IMR-90 (cell line): ENCODE measurements at regions not wholly inside any gene's neighbourhood (a gene's known extent, or its start where the extent isn't known, plus 50 kb on each side); places are given as distances from the start of the nearest gene placed in this dataset.

Experiments
- ATAC-seq: fragments of 200-7000 bp; cut with Tn5 transposase; 2 replicates; pipeline ENCODE4 v1.9.1; 2020; ENCODE audit warnings: low read depth, mild to moderate bottlenecking, moderate library complexity
- BruUV-seq: library from RNA; stranded (reverse); fragments of 400-500 nt; replicated peaks from 2 replicates; lab custom pipeline; 2021; lab: Mats Ljungman, UMichigan
- CTCF ChIA-PET: fragments of 300-600 bp; formaldehyde crosslinking; extraction: SDS; loops from one replicate; lab custom pipeline; 2021; ENCODE audit warnings: antibody characterized with exemption; lab: Yijun Ruan, JAX
- POLR2A ChIA-PET: fragments of 300-600 bp; sonication (Branson Sonifier 250); formaldehyde crosslinking; loops from one replicate; lab custom pipeline; 2022; ENCODE audit warnings: antibody characterized with exemption; ENCODE audit not compliant: unreplicated experiment; lab: Charles Lee
- DNase-seq: peaks from one replicate; pipeline ENCODE4 v3.0.0; 2013
- H2AFZ ChIP-seq: replicated peaks from 2 replicates; pipeline ENCODE3; 2013; ENCODE audit warnings: low read length, mild to moderate bottlenecking; ENCODE audit not compliant: poor library complexity
- H2AK5ac ChIP-seq: 2 replicates; pipeline ENCODE4 v1.6.1; 2013; ENCODE audit warnings: low read depth, low read length, inconsistent platforms
- H2AK9ac ChIP-seq: replicated peaks from 2 replicates; pipeline ENCODE3; 2013; ENCODE audit warnings: mild to moderate bottlenecking, low read depth, low read length, moderate library complexity; ENCODE audit not compliant: poor library complexity
- H2BK120ac ChIP-seq: 2 replicates; pipeline ENCODE4 v1.6.1; 2013; ENCODE audit warnings: low read depth, low read length, inconsistent platforms
- H2BK15ac ChIP-seq: 3 replicates; pipeline ENCODE4 v1.6.1; 2013; ENCODE audit warnings: low read depth, low read length, inconsistent platforms
- H2BK20ac ChIP-seq: 2 replicates; pipeline ENCODE4 v1.6.1; 2013; ENCODE audit warnings: low read depth, mild to moderate bottlenecking, inconsistent platforms, low read length, moderate library complexity
- H2BK5ac ChIP-seq: 2 replicates; pipeline ENCODE4 v1.6.1; 2013; ENCODE audit warnings: mild to moderate bottlenecking, low read depth, low read length, inconsistent platforms; ENCODE audit not compliant: poor library complexity, severe bottlenecking
- H3K14ac ChIP-seq: replicated peaks from 2 replicates; pipeline ENCODE4 v1.6.1; 2013; ENCODE audit warnings: low read depth, low read length, inconsistent platforms
- H3K18ac ChIP-seq: 2 replicates; pipeline ENCODE4 v1.6.1; 2013; ENCODE audit warnings: low read depth, low read length, control low read depth
- H3K23ac ChIP-seq: 2 replicates; pipeline ENCODE4 v1.6.1; 2013; ENCODE audit warnings: low read depth, low read length, inconsistent platforms
- H3K27ac ChIP-seq: 2 replicates; pipeline ENCODE4 v1.5.1; 2013; ENCODE audit warnings: mild to moderate bottlenecking, control low read depth, low read length; ENCODE audit not compliant: insufficient read depth
- H3K27me3 ChIP-seq: 2 replicates; pipeline ENCODE4 v1.6.1; 2013; ENCODE audit warnings: low read length; ENCODE audit not compliant: control insufficient read depth, insufficient read depth
- H3K36me3 ChIP-seq: 2 replicates; pipeline ENCODE4 v1.6.1; 2013; ENCODE audit warnings: low read length, mixed read lengths; ENCODE audit not compliant: control insufficient read depth, insufficient read depth
- H3K4ac ChIP-seq: 2 replicates; pipeline ENCODE4 v1.6.1; 2013; ENCODE audit warnings: low read depth, low read length, inconsistent platforms
- H3K4me1 ChIP-seq: 2 replicates; pipeline ENCODE4 v1.6.1; 2013; ENCODE audit warnings: low read length, mixed read lengths; ENCODE audit not compliant: control insufficient read depth, insufficient read depth
- H3K4me2 ChIP-seq: 2 replicates; pipeline ENCODE4 v1.6.1; 2013; ENCODE audit warnings: low read depth, mild to moderate bottlenecking, control low read depth, low read length, moderate library complexity
- H3K4me3 ChIP-seq: 2 replicates; pipeline ENCODE4 v1.5.1; 2013; ENCODE audit warnings: low read depth, mild to moderate bottlenecking, control low read depth, low read length, moderate library complexity; ENCODE audit not compliant: insufficient read depth
- H3K56ac ChIP-seq: 2 replicates; pipeline ENCODE4 v1.6.1; 2013; ENCODE audit warnings: low read length, inconsistent platforms; ENCODE audit not compliant: insufficient read depth; ENCODE audit errors: extremely low read depth
- H3K79me1 ChIP-seq, 2 experiments: 2 replicates each; pipeline ENCODE4 v1.6.1; 2013; ENCODE audit warnings: low read length in 2 of 2, inconsistent platforms in 1 of 2, low read depth in 1 of 2
- H3K9ac ChIP-seq: 2 replicates; pipeline ENCODE4 v1.6.1; 2013; ENCODE audit warnings: low read depth, low read length, control low read depth
- H3K9me1 ChIP-seq: 2 replicates; pipeline ENCODE4 v1.6.1; 2013; ENCODE audit warnings: low read length, inconsistent platforms; ENCODE audit not compliant: insufficient read depth
- H3K9me3 ChIP-seq: 2 replicates; pipeline ENCODE4 v1.6.1; 2013; ENCODE audit warnings: low read length; ENCODE audit not compliant: control insufficient read depth, insufficient read depth
- H4K20me1 ChIP-seq: 2 replicates; pipeline ENCODE4 v1.6.1; 2013; ENCODE audit warnings: low read length, inconsistent platforms; ENCODE audit not compliant: insufficient read depth
- H4K5ac ChIP-seq: 2 replicates; pipeline ENCODE4 v1.6.1; 2013; ENCODE audit warnings: mild to moderate bottlenecking, low read depth, low read length, control low read depth
- H4K8ac ChIP-seq, 2 experiments: 2 replicates each; pipeline ENCODE4 v1.6.1; 2013; ENCODE audit warnings: low read depth in 2 of 2, low read length in 2 of 2, control low read depth in 1 of 2, inconsistent platforms in 1 of 2
- H4K91ac ChIP-seq: 2 replicates; pipeline ENCODE4 v1.6.1; 2013; ENCODE audit warnings: low read depth, low read length, inconsistent platforms; ENCODE audit not compliant: insufficient read depth
- BHLHE40 ChIP-seq: fragments of 150-350 bp; IDR thresholded peaks from 2 replicates; pipeline ENCODE4 v1.6.1; 2016; ENCODE audit warnings: mild to moderate bottlenecking, low read depth, low read length
- CEBPB ChIP-seq: IDR thresholded peaks from 2 replicates; pipeline ENCODE4 v1.6.1; 2012; ENCODE audit warnings: low read depth, low read length, improper control_type of control experiment
- CHD1 ChIP-seq: IDR thresholded peaks from 2 replicates; pipeline ENCODE4 v1.6.1; 2012; ENCODE audit warnings: low read depth, low read length, improper control_type of control experiment
- CTCF ChIP-seq: conservative IDR thresholded peaks from 2 replicates; pipeline ENCODE4 v1.5.1; 2012; ENCODE audit warnings: mild to moderate bottlenecking, low read depth, low read length, improper control_type of control experiment
- ELK1 ChIP-seq: fragments of 150-350 bp; IDR thresholded peaks from 2 replicates; pipeline ENCODE4 v1.6.1; 2016; ENCODE audit warnings: low read depth, mild to moderate bottlenecking, low read length, moderate library complexity, borderline replicate concordance
- FOS ChIP-seq: fragments of 150-350 bp; IDR thresholded peaks from 2 replicates; pipeline ENCODE4 v1.6.1; 2016; ENCODE audit warnings: low read depth, low read length
- MAZ ChIP-seq: IDR thresholded peaks from 2 replicates; pipeline ENCODE4 v1.6.1; 2012; ENCODE audit warnings: low read depth, mild to moderate bottlenecking, low read length, improper control_type of control experiment, moderate library complexity, borderline replicate concordance
- MXI1 ChIP-seq: IDR thresholded peaks from 2 replicates; pipeline ENCODE4 v1.6.1; 2012; ENCODE audit warnings: low read depth, mild to moderate bottlenecking, low read length, moderate library complexity, borderline replicate concordance
- NFE2L2 ChIP-seq: fragments of 150-350 bp; IDR thresholded peaks from 2 replicates; pipeline ENCODE4 v1.6.1; 2016; ENCODE audit warnings: low read depth, mild to moderate bottlenecking, low read length
- POLR2A ChIP-seq: IDR thresholded peaks from 2 replicates; pipeline ENCODE4 v1.6.1; 2012; ENCODE audit warnings: mild to moderate bottlenecking, low read depth, low read length
- RAD21 ChIP-seq: IDR thresholded peaks from 2 replicates; pipeline ENCODE4 v1.6.1; 2012; ENCODE audit warnings: low read length, improper control_type of control experiment
- RCOR1 ChIP-seq: IDR thresholded peaks from 2 replicates; pipeline ENCODE4 v1.6.1; 2012; ENCODE audit warnings: mild to moderate bottlenecking, low read length, improper control_type of control experiment; ENCODE audit not compliant: insufficient replicate concordance
- RFX5 ChIP-seq: IDR thresholded peaks from 2 replicates; pipeline ENCODE4 v1.8.0; 2012; ENCODE audit warnings: low read depth, mild to moderate bottlenecking, low read length, moderate library complexity
- SMC3 ChIP-seq: fragments of 150-350 bp; IDR thresholded peaks from 2 replicates; pipeline ENCODE4 v1.6.1; 2016; ENCODE audit warnings: low read depth, mild to moderate bottlenecking, antibody characterized with exemption, low read length, moderate library complexity
- WGBS, 2 experiments: methylation state at CpG; one replicate each; pipeline versions ENCODE4 v1.1.5 to v1.1.7; 2013; ENCODE audit warnings: missing lambda C conversion rate in 2 of 2; ENCODE audit not compliant: insufficient read length in 1 of 2; ENCODE audit errors: extremely low coverage in 2 of 2; 5-methylcytosine and 5-hydroxymethylcytosine counted together
- dilution Hi-C: fragments of 300-500 bp; cut with HindIII; formaldehyde crosslinking; loops from one replicate; pipeline ENCODE4 v1.14.3; 2018; ENCODE audit warnings: low sequenced_read_pairs; ENCODE audit not compliant: unreplicated experiment
- in situ Hi-C: fragments of 300-500 bp; cut with MboI; formaldehyde crosslinking; loops from 3 replicates; pipeline ENCODE4 v1.14.3; 2019; ENCODE audit warnings: low sequenced_read_pairs, inconsistent platforms, mixed read lengths
- intact Hi-C: fragments of 100-400 bp; cut with micrococcal nuclease; formaldehyde crosslinking; loops from 2 replicates; pipeline ENCODE4 v1.10.0; 2022
- TF ChIP-seq, protein P1 (sequence below): fragments of 150-350 bp; IDR thresholded peaks from 2 replicates; pipeline ENCODE4 v1.6.1; 2017; ENCODE audit warnings: mild to moderate bottlenecking, antibody characterized with exemption, low read length, low read depth

- no peak overlapping the region for H3K4me3 ChIP-seq
- no peak overlapping the region for H2BK20ac ChIP-seq
- in situ Hi-C loops, result no loop called here
- WGBS, 2 experiments, result 0% methylated on average over 2 of the region's 8 CpGs; no CpG with 5 or more reads in 1 of the 2 experiments
- H3K9me1 ChIP-seq, result no peaks in the 10 kb centered on the region
- H2BK15ac ChIP-seq, result no peak overlapping the region
- CTCF ChIA-PET, result interaction anchor here (0.6 kb wide), 1 partner anchor 15 kb away, joined by 3 read pairs; no protein-coding TSS in a partner anchor
- POLR2A ChIA-PET, result no interaction called here
- no peak overlapping the region for H3K27ac ChIP-seq
- no peak overlapping the region for H2BK120ac ChIP-seq
- no peak overlapping the region for H4K91ac ChIP-seq
- no peaks in the 10 kb centered on the region for H4K20me1 ChIP-seq
- BruUV-seq, result no TSS peak
- H3K4ac ChIP-seq, result no peak overlapping the region
- DNase-seq, result no peak
- no peak overlapping the region for H2AK5ac ChIP-seq
- H2BK5ac ChIP-seq, result no peak overlapping the region
- dilution Hi-C loops, result no loop called here
- H4K5ac ChIP-seq, result no peak overlapping the region
- H3K36me3 ChIP-seq, result no peaks in the 10 kb centered on the region
- no peak overlapping the region for H2AFZ ChIP-seq
- H3K27me3 ChIP-seq, result peaks cover 24% of the 10 kb centered on the region; the same call in 1 of the 2 replicates
- no peaks in the 10 kb centered on the region for H3K4me1 ChIP-seq
- no peak overlapping the region for H3K56ac ChIP-seq
- no peak overlapping the region for H3K23ac ChIP-seq
- no peak overlapping the region for H3K4me2 ChIP-seq
- H2AK9ac ChIP-seq, result no peak overlapping the region
- ATAC-seq, result no peak
- no peak overlapping the region for H4K8ac ChIP-seq
- no peak overlapping the region for H3K18ac ChIP-seq
- H3K14ac ChIP-seq, result no peak overlapping the region
- no peaks in the 10 kb centered on the region for H3K9me3 ChIP-seq
- H3K79me1 ChIP-seq, result no peaks in the 10 kb centered on the region
- no peak overlapping the region for H3K9ac ChIP-seq
- intact Hi-C loops, result no loop called here
- TF ChIP-seq, protein P1, sequence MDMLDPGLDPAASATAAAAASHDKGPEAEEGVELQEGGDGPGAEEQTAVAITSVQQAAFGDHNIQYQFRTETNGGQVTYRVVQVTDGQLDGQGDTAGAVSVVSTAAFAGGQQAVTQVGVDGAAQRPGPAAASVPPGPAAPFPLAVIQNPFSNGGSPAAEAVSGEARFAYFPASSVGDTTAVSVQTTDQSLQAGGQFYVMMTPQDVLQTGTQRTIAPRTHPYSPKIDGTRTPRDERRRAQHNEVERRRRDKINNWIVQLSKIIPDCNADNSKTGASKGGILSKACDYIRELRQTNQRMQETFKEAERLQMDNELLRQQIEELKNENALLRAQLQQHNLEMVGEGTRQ, result no peak
- no peak for TF ChIP-seq MAZ
- TF ChIP-seq CEBPB, result no peak
- no peak for TF ChIP-seq RAD21
- no peak for TF ChIP-seq RCOR1
- TF ChIP-seq POLR2A, result no peak
- no peak for TF ChIP-seq CTCF
- no peak for TF ChIP-seq BHLHE40
- TF ChIP-seq ELK1, result no peak
- TF ChIP-seq FOS, result no peak
- TF ChIP-seq CHD1, result no peak
- TF ChIP-seq RFX5, result no peak
- no peak for TF ChIP-seq NFE2L2
- no peak for TF ChIP-seq MXI1
- TF ChIP-seq SMC3, result no peak
Observed at GRCh38 chr1:229092377-229093237, 178.3 kb upstream of the RAB4A start.
